ENCODE measurements at regions not wholly inside any gene's neighbourhood (a gene's known extent, or its start where the extent isn't known, plus 50 kb on each side); places are given as distances from the start of the nearest gene placed in this dataset.
"Not testable (repeated sequence)": the region's sequence is repeated elsewhere in the genome, so short reads cannot be mapped to it uniquely, and the experiment has no call there.

GRCh38 chr12:89191597-89191996 is 160.7 kb downstream of the DUSP6 start:
- not testable (repeated sequence) for DNase-seq (ENCODE audit: low read depth in 2 of 2)

- DNase-seq (ENCODE audit: low read depth in 2 of 2), result no peak
These were observed 162.9 kb downstream of the DUSP6 start for GRCh38 chr12:89189448-89189847.

GRCh38 chr12:89187507-89187906 is 164.8 kb downstream of the DUSP6 start:
- DNase-seq (ENCODE audit: low read depth in 2 of 2), result no peak

- no peak for DNase-seq (ENCODE audit: low read depth in 2 of 2)
These were observed 166.4 kb downstream of the DUSP6 start for GRCh38 chr12:89185889-89186288.

GRCh38 chr12:89185181-89185580 is 167.1 kb downstream of the DUSP6 start:
- no peak for DNase-seq (ENCODE audit: low read depth in 2 of 2)

- DNase-seq (ENCODE audit: low read depth in 2 of 2), result no peak
These were observed 168.3 kb downstream of the DUSP6 start for GRCh38 chr12:89183985-89184435.

- peak; percentile 77 to 93 for DNase-seq (ENCODE audit: low read depth in 2 of 2)
These were observed 170.9 kb downstream of the DUSP6 start for GRCh38 chr12:89181271-89181920.

GRCh38 chr12:89180496-89180895 is 171.8 kb downstream of the DUSP6 start:
- no peak for DNase-seq (ENCODE audit: low read depth in 2 of 2)

GRCh38 chr12:89179983-89180382 is 172.3 kb downstream of the DUSP6 start:
- DNase-seq (ENCODE audit: low read depth in 2 of 2), result peak; percentile 99

- no peak for DNase-seq (ENCODE audit: low read depth in 2 of 2)
These were observed 173.1 kb downstream of the DUSP6 start for GRCh38 chr12:89179245-89179644.

GRCh38 chr12:89177802-89178395 is 174.4 kb downstream of the DUSP6 start:
- no peak for DNase-seq (ENCODE audit: low read depth in 2 of 2)

- DNase-seq (ENCODE audit: low read depth in 2 of 2), result no peak
These were observed 175.6 kb downstream of the DUSP6 start for GRCh38 chr12:89176676-89177075.

- no peak for DNase-seq (ENCODE audit: low read depth in 2 of 2)
These were observed 178.6 kb downstream of the DUSP6 start for GRCh38 chr12:89173678-89174077.

- DNase-seq (ENCODE audit: low read depth in 2 of 2), result no peak
These were observed 179.2 kb downstream of the DUSP6 start for GRCh38 chr12:89173096-89173495.

GRCh38 chr12:89172224-89172623 is 180.1 kb downstream of the DUSP6 start:
- no peak for DNase-seq (ENCODE audit: low read depth in 2 of 2)

GRCh38 chr12:89169321-89169720 is 183.0 kb downstream of the DUSP6 start:
- DNase-seq (ENCODE audit: low read depth in 2 of 2), result no peak

- no peak for DNase-seq (ENCODE audit: low read depth in 2 of 2)
These were observed 184.3 kb downstream of the DUSP6 start for GRCh38 chr12:89167986-89168385.

- peak; percentile 89 to 97 for DNase-seq (ENCODE audit: low read depth in 2 of 2)
These were observed 185.8 kb downstream of the DUSP6 start for GRCh38 chr12:89166525-89166934.

GRCh38 chr12:89166121-89166520 is 186.2 kb downstream of the DUSP6 start:
- no peak for DNase-seq (ENCODE audit: low read depth in 2 of 2)

- DNase-seq (ENCODE audit: low read depth in 2 of 2), result no peak
These were observed 186.6 kb downstream of the DUSP6 start for GRCh38 chr12:89165703-89166102.

GRCh38 chr12:89163918-89164317 is 188.4 kb downstream of the DUSP6 start:
- peak; percentile 71 to 90 for DNase-seq (ENCODE audit: low read depth in 2 of 2)

GRCh38 chr12:89162589-89163261 is 189.6 kb downstream of the DUSP6 start:
- peak; percentile 98 to 99 for DNase-seq (ENCODE audit: low read depth in 2 of 2)

GRCh38 chr12:89161557-89161956 is 190.7 kb downstream of the DUSP6 start:
- DNase-seq (ENCODE audit: low read depth in 2 of 2), result no peak
